ENCODE measurements at regions not wholly inside any gene's neighbourhood (a gene's known extent, or its start where the extent isn't known, plus 50 kb on each side); places are given as distances from the start of the nearest gene placed in this dataset.

GRCh38 chrX:125507119-125507518 is 187.4 kb downstream of the TEX13C start:
- TF ChIP-seq HDGF (IDR thresholded peaks at IDR 0.05; ENCODE audit: borderline replicate concordance) (no peak), TARDBP (IDR thresholded peaks at IDR 0.05) (no peak), SP1 (IDR thresholded peaks at IDR 0.05) (no peak), PKNOX1 (IDR thresholded peaks at IDR 0.05) (no peak), FOXA1 (IDR thresholded peaks at IDR 0.05) (no peak), ZNF384 (IDR thresholded peaks at IDR 0.05) (no peak), ELF4 (IDR thresholded peaks at IDR 0.05) (no peak), SUZ12 (IDR thresholded peaks at IDR 0.05) (no peak), LEF1 (IDR thresholded peaks at IDR 0.05; ENCODE audit: borderline replicate concordance) (no peak)
